NCI-H2081 (cell line): ENCODE measurements at regions not wholly inside any gene's neighbourhood (a gene's known extent, or its start where the extent isn't known, plus 50 kb on each side); places are given as distances from the start of the nearest gene placed in this dataset.
A peak's percentile ranks its signal among the peaks of the same experiment; 100 is the strongest.
"Not testable (repeated sequence)": the region's sequence is repeated elsewhere in the genome, so short reads cannot be mapped to it uniquely, and the experiment has no call there.

ENCODE experiments used
- DNase-seq, 2 experiments: peaks; one replicate each; lab custom pipeline; 2025; lab: John Stamatoyannopoulos, UW

GRCh38 chr13:34166406-34166805 is 348.5 kb downstream of the RFC3 start:
- DNase-seq = no peak

GRCh38 chr13:34167347-34167746 is 349.4 kb downstream of the RFC3 start:
- DNase-seq = peak; percentile 76 to 93

DNA sequence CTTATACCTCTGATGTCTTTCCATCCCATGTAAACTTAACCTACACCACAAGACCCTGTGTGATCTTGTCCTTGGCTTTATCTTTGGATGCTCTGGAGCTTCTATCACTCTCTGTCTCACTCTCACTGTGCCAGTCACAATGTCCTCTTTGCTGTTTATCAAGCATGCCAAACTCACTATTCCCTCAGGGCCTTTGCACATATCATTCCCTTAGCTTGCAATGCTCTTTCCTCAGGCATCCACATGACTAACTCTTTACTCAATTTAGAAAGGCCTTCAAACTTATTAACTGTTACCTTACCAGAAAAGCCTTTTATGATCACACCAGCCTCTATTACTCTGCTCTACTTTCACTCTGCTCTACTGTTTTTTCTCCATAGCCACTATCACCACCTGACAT is 354.1 kb downstream of the RFC3 start:
- DNase-seq = no peak

DNA sequence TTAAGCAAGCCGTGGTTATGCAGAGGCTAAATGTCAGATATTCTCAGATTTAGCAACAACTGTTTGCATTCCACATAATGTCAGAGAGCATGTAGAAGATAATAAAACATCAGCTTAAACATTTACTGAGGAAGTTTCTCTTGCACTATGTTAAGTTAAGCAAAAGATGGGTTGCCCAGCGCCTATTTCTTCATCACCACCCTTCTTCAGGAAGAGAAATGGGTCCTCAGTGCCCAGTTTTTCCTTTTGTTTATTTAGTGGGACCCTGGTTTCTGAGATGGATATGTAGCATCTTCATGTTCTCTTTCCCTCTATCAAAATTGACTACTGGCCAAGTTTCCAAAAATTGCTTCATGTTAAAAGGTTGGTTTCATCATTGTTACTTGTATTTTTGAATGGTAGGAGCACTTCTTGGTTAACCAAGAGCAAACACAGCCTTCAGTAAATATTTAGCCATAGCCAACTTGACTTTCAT is 356.8 kb downstream of the RFC3 start:
- DNase-seq = no peak

DNA sequence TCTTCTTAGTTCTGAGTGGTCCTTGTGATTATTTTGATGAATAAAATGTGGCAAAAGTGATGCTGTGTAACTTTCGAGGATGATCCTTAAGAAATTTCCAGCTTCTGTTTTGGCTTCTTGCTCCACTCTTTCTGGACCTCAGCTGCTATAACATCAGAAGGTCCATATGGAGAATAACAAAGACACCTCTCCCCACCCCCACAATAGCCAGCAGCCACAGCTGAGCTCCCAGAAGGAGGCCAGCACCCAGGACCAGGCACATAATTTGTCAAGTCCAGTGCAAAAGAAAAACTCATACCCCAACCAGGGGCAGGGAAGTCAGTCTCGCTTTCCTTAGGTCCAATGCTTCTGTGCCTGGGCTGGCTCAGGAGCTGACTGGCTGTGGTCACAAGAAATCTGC is 357.6 kb downstream of the RFC3 start:
- no peak for DNase-seq

- no peak for DNase-seq
Observed at GRCh38 chr13:34176633-34177032, 358.7 kb downstream of the RFC3 start.

DNA sequence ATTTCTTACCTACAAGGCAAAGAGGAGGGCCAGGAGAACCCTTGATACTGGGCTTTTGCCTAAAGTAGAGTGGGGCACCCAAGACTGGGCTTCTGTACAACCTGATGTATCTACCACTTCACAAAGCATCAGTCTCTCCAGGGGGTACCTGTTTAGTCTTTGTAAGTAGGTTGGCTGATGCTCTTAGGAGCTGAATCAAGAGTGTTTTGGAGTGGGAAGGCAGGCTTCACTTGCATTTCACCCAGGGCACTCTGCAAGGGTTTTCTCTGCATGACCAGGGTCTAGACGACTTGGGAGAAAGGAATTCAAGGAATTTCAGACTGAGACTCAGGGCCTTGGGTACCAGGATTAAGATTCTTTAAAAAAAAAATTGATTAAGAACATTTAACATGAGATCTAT is 361.5 kb downstream of the RFC3 start:
- DNase-seq = no peak

DNA sequence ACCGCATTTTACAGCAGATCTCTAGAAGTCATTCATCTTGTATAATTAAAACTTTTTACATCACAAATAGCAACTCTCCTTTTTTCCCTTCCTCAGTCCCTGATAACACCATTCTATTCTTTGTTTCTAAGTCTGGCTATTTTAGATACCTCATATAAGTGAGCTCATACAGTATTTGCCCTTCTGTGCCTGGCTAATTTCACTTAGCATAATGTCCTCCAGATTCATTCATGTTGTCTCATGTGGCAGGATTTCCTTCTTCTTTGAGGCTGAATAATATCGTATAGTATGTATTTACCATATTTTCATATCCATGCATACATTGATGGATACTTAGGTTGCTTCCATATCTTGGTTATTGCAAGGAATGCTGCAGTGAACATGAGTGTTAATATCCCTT is 362.0 kb downstream of the RFC3 start:
- DNase-seq = no peak

- DNase-seq = not testable (repeated sequence)
Observed at GRCh38 chr13:34181256-34181655, 363.3 kb downstream of the RFC3 start.

GRCh38 chr13:34189946-34190345 is 372.0 kb downstream of the RFC3 start:
- DNase-seq = no peak

DNA sequence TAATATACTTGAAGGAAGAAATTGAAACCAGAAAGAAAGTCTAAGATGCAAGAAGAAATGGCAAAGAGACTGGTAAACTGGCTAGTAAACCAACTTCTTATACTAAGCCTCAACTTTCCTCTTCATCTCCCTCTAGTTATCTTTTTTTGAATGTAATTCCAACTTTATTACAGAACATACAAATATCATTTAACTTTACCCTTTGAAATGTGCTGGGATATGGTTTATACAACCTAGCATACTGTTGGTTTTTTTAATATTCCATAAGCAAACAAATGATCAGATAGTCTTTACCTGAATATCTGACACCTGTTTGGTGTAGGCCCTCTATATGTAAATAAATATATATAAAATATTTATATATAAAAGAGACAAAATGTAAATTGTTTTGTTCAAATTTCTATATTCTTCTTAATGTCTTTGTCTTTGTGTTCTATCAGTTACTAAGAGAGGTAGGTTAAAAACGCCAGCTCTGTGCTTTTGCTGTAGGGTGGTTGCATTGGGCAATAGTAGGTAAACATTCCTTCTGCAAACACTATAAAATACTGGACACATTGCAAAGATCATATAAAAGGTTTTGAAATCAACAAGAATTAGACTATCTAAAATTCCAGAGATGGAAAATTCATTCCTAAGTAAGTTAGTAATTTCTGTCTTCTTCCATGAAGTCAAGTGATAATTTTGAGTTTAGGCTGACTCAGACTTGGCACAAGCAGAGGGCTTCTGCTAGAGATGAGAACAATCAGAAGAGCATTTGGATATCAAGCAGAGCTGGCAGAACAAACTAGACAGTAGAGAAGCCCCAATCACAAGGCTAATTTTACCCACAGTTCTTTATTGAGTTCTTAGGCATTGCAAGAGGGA is 383.3 kb downstream of the RFC3 start:
- no peak for DNase-seq

DNA sequence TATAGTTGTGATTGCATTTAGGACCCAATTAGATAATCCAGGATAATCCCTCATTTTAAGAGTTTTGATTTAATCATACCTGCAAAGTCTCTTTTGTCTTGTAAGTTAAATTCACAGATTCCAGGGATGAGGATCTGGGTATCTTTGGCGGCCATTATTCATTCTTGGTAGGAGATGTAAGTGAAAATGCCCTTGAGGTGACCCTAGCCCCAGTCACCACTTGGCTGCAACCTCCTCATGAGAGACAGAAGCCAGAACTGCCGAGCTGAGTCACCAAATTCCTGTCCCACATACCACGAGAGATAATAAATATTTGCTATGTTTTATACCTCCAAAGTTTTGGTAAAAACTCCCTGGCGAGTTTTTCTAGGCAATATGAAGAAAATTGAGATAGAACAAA is 389.4 kb downstream of the RFC3 start:
- no peak for DNase-seq

DNA sequence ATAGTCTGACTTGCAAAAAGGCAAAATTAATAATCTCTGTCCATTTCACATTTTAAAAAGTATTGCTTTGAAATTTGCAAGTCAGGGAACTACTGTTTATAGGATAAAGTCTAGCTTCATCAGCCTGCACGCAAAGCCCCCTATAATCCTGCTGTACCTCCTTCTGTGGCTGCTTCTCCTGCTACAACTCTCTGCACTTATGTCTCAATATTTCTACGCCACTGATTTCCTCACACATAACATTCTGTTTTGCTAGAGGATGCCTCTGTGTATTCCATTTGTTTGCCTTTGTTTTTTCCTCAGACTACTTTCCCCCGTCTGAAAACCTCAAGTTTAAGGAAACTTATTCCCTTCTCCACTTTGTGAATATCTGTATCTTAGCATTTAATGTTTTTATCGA is 389.9 kb downstream of the RFC3 start:
- no peak for DNase-seq

DNA sequence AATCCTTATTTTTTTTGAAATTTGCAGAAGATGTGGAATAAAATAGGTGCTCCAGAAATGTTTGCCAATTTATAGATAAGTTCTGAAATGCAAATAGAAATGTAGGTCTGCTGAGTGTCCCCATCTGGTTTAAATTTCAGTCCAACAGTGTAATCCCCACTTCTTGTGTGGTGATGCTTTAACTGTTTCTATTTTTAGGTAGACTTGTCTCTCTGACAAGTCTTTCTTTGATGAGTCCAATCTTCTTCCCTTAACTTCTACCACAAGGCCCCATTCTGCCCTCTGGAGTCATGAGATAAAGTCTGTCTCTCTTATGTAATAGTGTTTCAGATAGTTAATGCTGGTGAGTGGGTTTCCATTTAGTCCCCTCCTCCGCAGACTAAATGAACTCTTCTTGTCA is 390.4 kb downstream of the RFC3 start:
- no peak for DNase-seq

DNA sequence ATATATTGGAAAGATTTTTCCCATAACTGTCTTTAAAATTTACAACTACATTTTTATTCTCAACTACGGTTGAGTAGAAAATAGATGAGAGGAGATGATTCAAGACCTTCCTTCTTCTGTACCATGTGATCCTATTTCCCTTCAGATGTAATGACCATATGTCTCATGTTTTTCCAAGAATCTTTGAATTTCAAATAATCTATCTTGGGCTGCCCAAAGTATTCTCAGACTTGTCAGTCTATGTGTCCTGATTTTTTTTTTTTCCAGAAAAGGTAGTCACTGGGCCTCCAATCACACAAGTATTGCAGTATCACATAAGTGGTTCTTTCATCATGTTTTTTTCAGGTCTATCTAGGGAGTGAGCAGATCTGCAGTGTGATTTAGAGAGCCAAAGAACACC is 392.4 kb downstream of the RFC3 start:
- DNase-seq = no peak

- DNase-seq = no peak
Observed at GRCh38 chr13:34214686-34215085, 396.7 kb downstream of the RFC3 start.

- DNase-seq = no peak
Observed at GRCh38 chr13:34216256-34216655, 398.3 kb downstream of the RFC3 start.

DNA sequence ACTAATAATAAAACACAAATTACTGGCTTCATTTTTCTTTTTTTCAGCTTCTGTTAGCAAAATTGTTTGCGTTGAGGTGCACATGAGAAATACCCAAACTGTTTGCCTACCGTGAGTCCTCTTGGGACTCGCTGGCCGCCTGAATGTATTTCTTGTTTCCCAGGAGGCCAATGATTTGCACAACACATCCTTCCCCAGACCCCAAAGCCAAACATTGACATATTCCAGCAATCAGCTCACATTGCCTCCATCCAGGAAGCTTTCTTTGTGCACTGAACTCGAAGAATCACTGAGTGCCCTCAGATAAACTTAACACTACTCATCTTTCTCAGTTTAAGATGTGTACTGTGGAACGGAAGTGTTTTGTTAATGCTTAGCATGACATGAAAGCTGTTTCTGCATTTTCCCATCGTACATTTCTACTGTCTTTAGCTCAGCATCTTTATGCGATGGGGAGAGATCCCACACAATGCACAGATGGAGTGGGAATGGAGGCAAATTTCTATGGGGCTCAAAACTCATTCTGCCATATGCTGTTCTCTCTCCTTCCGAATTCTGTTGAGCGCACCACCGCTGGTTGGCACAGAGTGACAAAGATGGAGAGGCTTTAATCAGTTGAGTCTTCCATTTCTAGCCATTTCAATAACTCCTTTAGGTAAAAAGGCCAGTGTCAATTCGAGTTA is 399.5 kb downstream of the RFC3 start:
- no peak for DNase-seq

- no peak for DNase-seq
Observed at GRCh38 chr13:34223984-34224383, 406.0 kb downstream of the RFC3 start.

DNA sequence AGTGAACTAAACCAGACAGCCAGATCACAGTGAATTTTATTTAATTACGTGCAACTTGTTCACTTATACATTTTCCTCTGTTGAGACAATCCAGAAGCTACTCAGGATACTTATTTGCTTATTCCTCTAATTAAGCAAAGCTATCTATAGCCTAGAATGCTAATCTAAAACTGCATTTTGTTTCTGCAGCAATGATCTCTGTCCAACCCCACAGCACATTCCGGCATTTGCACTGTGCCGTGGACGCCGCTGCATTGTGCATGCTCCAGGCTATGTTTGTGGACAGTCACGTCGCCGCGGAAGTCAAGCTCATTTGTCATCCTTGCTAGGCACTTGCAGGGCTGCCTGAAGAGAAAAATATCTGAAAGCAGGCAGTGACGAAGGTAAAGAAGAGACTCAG is 406.9 kb downstream of the RFC3 start:
- no peak for DNase-seq

DNA sequence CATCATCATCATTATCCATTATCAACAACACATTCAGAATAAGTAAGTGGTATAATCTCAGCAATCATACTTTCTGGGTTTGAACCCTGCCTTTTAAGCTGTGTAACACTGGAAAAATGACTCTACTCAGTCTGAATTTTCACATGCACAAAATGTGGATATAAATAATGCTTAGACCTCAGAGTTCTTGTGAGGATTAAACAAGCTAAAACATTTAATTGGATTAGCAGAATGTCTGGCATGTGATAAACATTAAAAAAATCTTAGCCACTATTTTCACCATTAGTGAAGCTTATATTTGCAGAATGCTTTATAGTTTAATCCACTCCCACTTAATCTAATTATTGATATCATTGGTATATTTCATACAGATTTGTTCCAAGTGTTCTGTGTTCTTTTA is 412.3 kb downstream of the RFC3 start:
- DNase-seq = no peak

GRCh38 chr13:34241332-34241731 is 423.4 kb downstream of the RFC3 start:
- no peak for DNase-seq

DNA sequence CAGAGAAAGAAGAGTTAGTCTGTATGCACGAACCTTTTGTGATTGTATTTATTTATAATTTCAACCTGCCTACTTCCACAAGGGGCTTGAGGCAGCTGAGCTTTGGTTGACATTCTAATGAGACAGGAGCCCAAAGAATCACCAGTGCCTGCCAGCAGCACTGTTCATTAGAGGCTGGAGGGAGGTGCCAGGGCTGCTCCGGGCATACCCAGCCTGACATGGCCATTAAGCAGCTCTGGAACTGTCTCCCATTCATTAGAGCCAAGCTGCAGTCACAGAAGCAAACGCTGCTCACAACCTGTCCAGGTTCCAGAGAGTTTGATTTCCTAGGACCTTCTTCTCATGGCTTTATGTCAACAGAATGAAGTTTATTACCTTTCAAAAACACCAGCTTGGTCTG is 425.5 kb downstream of the RFC3 start:
- DNase-seq = no peak

DNA sequence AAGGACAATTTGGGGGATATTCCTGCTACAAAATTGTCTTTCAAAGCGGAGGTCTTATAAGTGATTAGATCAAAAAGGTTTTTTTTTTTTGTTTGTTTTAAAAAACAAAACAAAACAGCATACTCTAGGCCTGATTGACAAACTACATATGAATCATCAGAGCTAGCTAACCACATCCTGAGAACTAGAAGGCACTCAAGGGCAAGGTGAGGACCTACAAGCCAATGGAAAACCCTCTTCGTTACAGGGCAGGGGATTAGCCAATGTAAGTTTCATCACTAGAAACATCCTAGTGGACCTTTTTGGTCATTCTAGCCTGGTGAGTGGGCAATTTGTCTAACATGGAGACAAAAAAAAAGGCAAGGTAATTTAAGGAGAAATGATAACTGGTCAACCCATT is 428.6 kb downstream of the RFC3 start:
- no peak for DNase-seq
